B cell (primary cell): ENCODE measurements at regions not wholly inside any gene's neighbourhood (a gene's known extent, or its start where the extent isn't known, plus 50 kb on each side); places are given as distances from the start of the nearest gene placed in this dataset.

Source experiments
- ATAC-seq: fragments of 200-7000 bp; cut with Tn5 transposase; one replicate; pipeline ENCODE4 v1.10.0; 2021; ENCODE audit warnings: low read depth, mild to moderate bottlenecking, moderate number of reproducible peaks, moderate library complexity
- CTCF ChIA-PET: fragments of 350-600 bp; sonication (Branson Sonifier 250); formaldehyde crosslinking; loops from one replicate; lab custom pipeline; 2021; ENCODE audit warnings: antibody characterized with exemption, inconsistent platforms; lab: Charles Lee
- POLR2A ChIA-PET: fragments of 350-600 bp; sonication (Branson Sonifier 250); formaldehyde crosslinking; loops from one replicate; lab custom pipeline; 2021; ENCODE audit warnings: antibody characterized with exemption; lab: Charles Lee
- DNase-seq: peaks from one replicate; pipeline ENCODE4 v3.0.0; 2013
- H2AFZ ChIP-seq: 2 replicates; pipeline ENCODE4 v1.6.1; 2012; ENCODE audit warnings: mild to moderate bottlenecking, low read depth, low read length; ENCODE audit not compliant: insufficient read depth, poor library complexity, severe bottlenecking
- H3K27ac ChIP-seq, 2 donors: 1 replicate in 1 of 2; 2 replicates in 1 of 2; pipeline ENCODE4 v1.5.1; 2012 to 2013; ENCODE audit warnings: low read length in 2 of 2, mild to moderate bottlenecking in 2 of 2, moderate library complexity in 1 of 2
- H3K27me3 ChIP-seq, 4 experiments: fragments of 200-600 bp in 1 of 4; sonication (generic) in 1 of 4; replicated peaks in 1 of 4; 1 replicate in 2 of 4; 2 replicates in 2 of 4; pipeline versions ENCODE4 v1.6.1 to v1.7.0; 2013 to 2016; ENCODE audit warnings: low read length in 3 of 4, mild to moderate bottlenecking in 2 of 4, mixed read lengths in 1 of 4, moderate library complexity in 1 of 4; ENCODE audit not compliant: insufficient read depth in 4 of 4, control insufficient read depth in 3 of 4; ENCODE audit errors: control extremely low read depth in 1 of 4
- H3K36me3 ChIP-seq, 2 experiments: replicated peaks in 1 of 2; 1 replicate in 1 of 2; 2 replicates in 1 of 2; pipeline versions ENCODE4 v1.6.1 to v1.7.1; 2013; ENCODE audit warnings: low read length in 1 of 2; ENCODE audit not compliant: insufficient read depth in 2 of 2, control insufficient read depth in 1 of 2; ENCODE audit errors: control extremely low read depth in 1 of 2, extremely low read depth in 1 of 2
- H3K4me1 ChIP-seq, 2 donors: fragments of 200-600 bp in 1 of 2; sonication (generic) in 1 of 2; 1 replicate in 1 of 2; 2 replicates in 1 of 2; pipeline versions ENCODE4 v1.5.1 to v1.6.1; 2013 to 2017; ENCODE audit warnings: low read length in 2 of 2; ENCODE audit not compliant: control insufficient read depth in 2 of 2, insufficient read depth in 2 of 2
- H3K4me2 ChIP-seq: replicated peaks from 2 replicates; pipeline ENCODE3; 2012; ENCODE audit warnings: mild to moderate bottlenecking, low read depth, low read length; ENCODE audit not compliant: poor library complexity, severe bottlenecking
- H3K4me3 ChIP-seq, 5 experiments: fragments of 200-600 bp in 1 of 5; sonication (generic) in 1 of 5; 1 replicate in 3 of 5; 2 replicates in 2 of 5; pipeline versions ENCODE4 v1.5.1 to v1.7.0; 2011 to 2016; ENCODE audit warnings: low read length in 4 of 5, mild to moderate bottlenecking in 4 of 5, low read depth in 2 of 5, control low read depth in 1 of 5, moderate library complexity in 1 of 5; ENCODE audit not compliant: insufficient read depth in 1 of 5; ENCODE audit errors: control extremely low read depth in 1 of 5, extremely low read depth in 1 of 5
- H3K79me2 ChIP-seq: fragments of 200-600 bp; sonication (generic); one replicate; pipeline ENCODE4 v1.6.0; 2016; ENCODE audit warnings: low read length; ENCODE audit not compliant: control insufficient read depth, insufficient read depth
- H3K9ac ChIP-seq: fragments of 200-600 bp; sonication (generic); 2 replicates; pipeline ENCODE4 v1.6.1; 2017; ENCODE audit warnings: mild to moderate bottlenecking, low read length, moderate library complexity
- H3K9me3 ChIP-seq, 3 donors: one replicate each; pipeline versions ENCODE4 v1.6.1 to v1.7.1; 2013; ENCODE audit warnings: low read length in 2 of 3; ENCODE audit not compliant: control insufficient read depth in 2 of 3, insufficient read depth in 1 of 3; ENCODE audit errors: control extremely low read depth in 1 of 3
- H4K20me1 ChIP-seq: 2 replicates; pipeline ENCODE4 v1.6.0; 2012; ENCODE audit warnings: mild to moderate bottlenecking, low read length; ENCODE audit not compliant: insufficient read depth, control insufficient read depth, poor library complexity, severe bottlenecking
- H3K27ac Mint-ChIP-seq: one replicate; pipeline ENCODE4 v1.8.0; 2021; ENCODE audit warnings: mixed read lengths
- H3K27me3 Mint-ChIP-seq: one replicate; pipeline ENCODE4 v1.8.0; 2021; ENCODE audit warnings: mixed read lengths
- H3K4me1 Mint-ChIP-seq: one replicate; pipeline ENCODE4 v1.8.0; 2021; ENCODE audit warnings: mixed read lengths
- H3K4me3 Mint-ChIP-seq: one replicate; pipeline ENCODE4 v1.8.0; 2021; ENCODE audit warnings: mixed read lengths
- H3K9me3 Mint-ChIP-seq: one replicate; pipeline ENCODE4 v1.8.0; 2022; ENCODE audit warnings: mixed read lengths; ENCODE audit not compliant: insufficient read depth
- EZH2 ChIP-seq: IDR thresholded peaks from 2 replicates; pipeline ENCODE4 v1.6.1; 2012; ENCODE audit warnings: borderline replicate concordance, low read depth, mild to moderate bottlenecking, moderate library complexity, low read length; ENCODE audit not compliant: insufficient read depth, poor library complexity, severe bottlenecking
- WGBS: methylation state at CpG from one replicate; pipeline ENCODE4 v1.1.5; 2013; ENCODE audit warnings: missing lambda C conversion rate; ENCODE audit not compliant: insufficient coverage; 5-methylcytosine and 5-hydroxymethylcytosine counted together
- intact Hi-C: fragments of 100-400 bp; cut with micrococcal nuclease; formaldehyde crosslinking; loops from one replicate; pipeline ENCODE4 v1.10.0; 2022
- TF ChIP-seq, protein P1 (sequence below): fragments of 200-600 bp; IDR thresholded peaks from one replicate; pipeline ENCODE4 v1.8.0; 2022; ENCODE audit warnings: antibody characterized with exemption, mild to moderate bottlenecking

DNA sequence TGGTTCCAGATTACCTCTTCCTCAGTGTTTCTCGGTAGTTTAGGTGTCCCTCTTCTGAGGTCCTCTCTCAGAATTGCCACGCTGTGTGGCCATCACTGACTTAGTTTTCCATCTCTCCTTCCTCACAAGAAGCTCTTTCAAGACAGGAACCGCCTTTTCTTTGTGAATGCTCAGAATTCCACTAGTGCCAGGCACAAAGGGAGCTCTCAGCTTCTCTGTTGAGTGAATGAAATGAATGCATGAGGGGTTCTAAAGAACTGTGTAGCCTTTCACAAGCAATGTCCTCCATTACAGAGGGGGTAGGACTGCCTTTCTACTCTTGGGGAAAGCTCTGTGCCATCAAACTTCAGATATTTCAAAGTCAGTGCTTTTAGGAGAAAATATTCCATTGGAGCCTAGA lies 546.8 kb downstream of the RWDD3 start:
- no peak overlapping the region for H3K9ac ChIP-seq
- H3K9me3 Mint-ChIP-seq = peaks cover 2% of the 10 kb centered on the region
- ATAC-seq (no peak), DNase-seq (no peak)
- H3K27me3 ChIP-seq = no peaks in the 10 kb centered on the region
- H3K27ac Mint-ChIP-seq = no peak overlapping the region
- TF ChIP-seq EZH2 = no peak
- TF ChIP-seq, protein P1, sequence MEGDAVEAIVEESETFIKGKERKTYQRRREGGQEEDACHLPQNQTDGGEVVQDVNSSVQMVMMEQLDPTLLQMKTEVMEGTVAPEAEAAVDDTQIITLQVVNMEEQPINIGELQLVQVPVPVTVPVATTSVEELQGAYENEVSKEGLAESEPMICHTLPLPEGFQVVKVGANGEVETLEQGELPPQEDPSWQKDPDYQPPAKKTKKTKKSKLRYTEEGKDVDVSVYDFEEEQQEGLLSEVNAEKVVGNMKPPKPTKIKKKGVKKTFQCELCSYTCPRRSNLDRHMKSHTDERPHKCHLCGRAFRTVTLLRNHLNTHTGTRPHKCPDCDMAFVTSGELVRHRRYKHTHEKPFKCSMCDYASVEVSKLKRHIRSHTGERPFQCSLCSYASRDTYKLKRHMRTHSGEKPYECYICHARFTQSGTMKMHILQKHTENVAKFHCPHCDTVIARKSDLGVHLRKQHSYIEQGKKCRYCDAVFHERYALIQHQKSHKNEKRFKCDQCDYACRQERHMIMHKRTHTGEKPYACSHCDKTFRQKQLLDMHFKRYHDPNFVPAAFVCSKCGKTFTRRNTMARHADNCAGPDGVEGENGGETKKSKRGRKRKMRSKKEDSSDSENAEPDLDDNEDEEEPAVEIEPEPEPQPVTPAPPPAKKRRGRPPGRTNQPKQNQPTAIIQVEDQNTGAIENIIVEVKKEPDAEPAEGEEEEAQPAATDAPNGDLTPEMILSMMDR = no peak
- H3K9me3 ChIP-seq = peaks cover 0 to 3% (median 0%) of the 10 kb centered on the region in 3 donors
- H3K4me3 Mint-ChIP-seq = no peak overlapping the region
- no peaks in the 10 kb centered on the region for H3K4me1 Mint-ChIP-seq
- H3K36me3 ChIP-seq = no peaks in the 10 kb centered on the region
- H3K27me3 Mint-ChIP-seq = no peaks in the 10 kb centered on the region
- H3K4me2 ChIP-seq = no peak overlapping the region
- no peaks in the 10 kb centered on the region for H4K20me1 ChIP-seq
- no peaks in the 10 kb centered on the region for H3K79me2 ChIP-seq
- H2AFZ ChIP-seq = no peak overlapping the region
- 74% methylated on average over 2 of the region's 3 CpGs for WGBS
- H3K4me1 ChIP-seq = no peaks in the 10 kb centered on the region
- H3K4me3 ChIP-seq = no peak overlapping the region
- no peak overlapping the region for H3K27ac ChIP-seq
- ChIA-PET CTCF (no interaction called here), POLR2A (no interaction called here)
- intact Hi-C loops = no loop called here

DNA sequence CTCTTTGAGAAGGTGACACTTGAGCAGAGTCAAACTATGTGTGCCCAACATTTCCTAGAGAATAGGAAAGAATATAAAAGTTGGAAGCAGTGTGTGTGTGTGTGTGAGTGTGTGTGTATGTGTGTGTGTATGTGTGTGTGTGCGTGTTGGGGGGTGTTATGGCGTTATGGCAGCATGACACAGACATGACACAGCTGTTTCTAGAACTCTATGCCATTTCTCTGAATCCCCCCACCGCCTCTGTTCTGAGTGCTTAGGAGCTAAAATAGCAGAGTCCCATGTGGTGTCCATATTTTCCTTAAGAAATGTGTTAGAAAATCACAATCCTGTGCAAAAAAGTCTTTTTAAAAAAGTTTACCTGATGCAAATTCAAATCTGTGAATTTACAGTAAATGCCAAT lies 556.1 kb downstream of the RWDD3 start:
- intact Hi-C loops = no loop called here
- DNase-seq (no peak), ATAC-seq (no peak)
- Histone ChIP-seq H3K27me3 (no peaks in the 10 kb centered on the region), H3K27ac (no peak overlapping the region), H4K20me1 (no peaks in the 10 kb centered on the region), H3K9ac (no peak overlapping the region), H3K4me2 (no peak overlapping the region), H3K79me2 (no peaks in the 10 kb centered on the region), H3K36me3 (no peaks in the 10 kb centered on the region), H3K9me3 (peaks cover 0 to 4% (median 0%) of the 10 kb centered on the region in 3 donors), H3K4me1 (no peaks in the 10 kb centered on the region), H2AFZ (no peak overlapping the region), H3K4me3 (no peak overlapping the region)
- whole genome bisulfite sequencing = 80% methylated on average over 2 of the region's 3 CpGs
- H3K27me3 Mint-ChIP-seq = no peaks in the 10 kb centered on the region
- ChIA-PET POLR2A (no interaction called here), CTCF (no interaction called here)
- no peak for TF ChIP-seq EZH2
- TF ChIP-seq, protein P1 = no peak
- no peaks in the 10 kb centered on the region for H3K9me3 Mint-ChIP-seq
- H3K27ac Mint-ChIP-seq = no peak overlapping the region
- no peak overlapping the region for H3K4me3 Mint-ChIP-seq
- no peaks in the 10 kb centered on the region for H3K4me1 Mint-ChIP-seq
